Skin of body (tissue), 1 donor: ENCODE measurements at regions not wholly inside any gene's neighbourhood (a gene's known extent, or its start where the extent isn't known, plus 50 kb on each side); places are given as distances from the start of the nearest gene placed in this dataset.

ENCODE experiments used
- DNase-seq: peaks from one replicate; lab custom pipeline; 2025; lab: John Stamatoyannopoulos, UW

DNA sequence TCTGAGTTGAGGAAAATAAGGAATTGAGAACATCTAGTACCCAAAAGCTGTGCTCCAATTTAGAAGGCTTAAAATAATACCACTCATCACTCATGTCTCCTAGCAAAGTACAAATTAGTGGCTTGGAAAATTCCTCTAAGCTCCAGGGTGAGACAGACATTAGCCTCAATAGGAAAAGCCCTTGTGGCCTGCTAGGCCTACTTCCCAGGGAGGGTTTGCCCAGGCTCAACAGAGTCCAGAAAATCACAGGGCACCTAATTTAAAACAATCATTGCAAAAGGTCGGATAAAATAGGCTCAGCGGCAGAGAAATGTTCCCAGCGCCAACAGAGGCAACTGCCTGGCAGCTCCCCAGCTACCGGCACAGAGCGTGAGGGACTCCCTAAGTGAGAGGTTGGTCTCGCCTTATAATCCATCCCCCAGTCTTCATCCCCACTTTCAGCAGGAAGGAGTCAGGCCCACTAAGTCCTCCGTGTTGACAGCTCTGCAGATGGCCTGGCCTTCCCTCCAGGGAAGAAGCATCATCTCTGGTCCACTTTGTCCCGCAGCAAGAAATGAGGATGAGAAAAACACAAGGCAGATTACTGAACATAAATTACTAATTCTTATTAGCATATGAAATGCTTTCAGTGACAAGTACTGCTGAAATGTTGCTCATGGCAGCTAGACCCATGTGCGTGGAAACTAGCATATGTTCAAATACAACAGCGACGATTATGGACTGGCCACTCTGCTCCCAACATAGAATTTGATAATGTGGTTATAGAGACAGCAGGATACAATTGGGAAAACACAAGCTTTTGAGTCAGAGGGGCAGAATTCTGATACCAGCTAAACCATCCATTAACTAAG, 1177.7 kb upstream of the AUTS2 start:
- DNase-seq, result no peak

DNA sequence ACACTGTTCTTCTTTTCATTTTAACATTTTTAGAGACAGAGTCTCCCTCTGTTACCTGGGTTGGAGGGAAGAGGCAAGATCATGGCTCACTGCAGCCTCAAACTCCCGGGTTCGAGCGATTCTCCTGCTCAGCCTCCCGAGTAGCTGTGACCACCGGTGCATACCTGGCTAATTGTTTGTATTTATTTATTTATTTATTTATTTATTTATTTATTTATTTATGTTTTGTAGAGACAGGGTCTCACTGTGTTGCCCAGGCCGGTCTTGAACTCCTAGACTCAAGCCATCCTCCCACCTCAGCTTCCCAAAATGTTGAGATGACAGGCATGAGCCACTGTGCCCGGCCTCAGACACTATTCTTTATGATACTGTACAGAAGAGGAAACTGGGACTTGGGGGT, 1176.6 kb upstream of the AUTS2 start:
- no peak for DNase-seq

DNA sequence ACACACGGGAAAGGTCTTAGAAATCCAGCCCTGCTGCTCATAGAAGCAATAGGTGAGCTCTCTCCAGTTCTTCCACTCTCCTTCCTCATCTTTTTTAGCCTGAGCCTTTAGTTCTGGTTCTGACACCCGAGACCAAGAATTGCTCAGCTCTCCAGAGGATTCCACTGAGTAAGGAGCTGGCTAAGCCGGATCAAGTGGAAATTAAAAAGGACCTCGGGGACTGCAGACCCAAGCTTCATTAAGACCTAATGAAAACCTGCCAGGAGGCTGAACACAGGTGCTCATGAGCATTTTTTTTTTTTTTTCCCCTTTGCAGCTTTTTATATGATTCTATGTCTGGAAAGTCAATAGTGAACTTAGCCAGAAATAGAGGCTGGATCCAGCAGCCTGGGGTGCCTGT, 1176.0 kb upstream of the AUTS2 start:
- DNase-seq, result no peak

DNA sequence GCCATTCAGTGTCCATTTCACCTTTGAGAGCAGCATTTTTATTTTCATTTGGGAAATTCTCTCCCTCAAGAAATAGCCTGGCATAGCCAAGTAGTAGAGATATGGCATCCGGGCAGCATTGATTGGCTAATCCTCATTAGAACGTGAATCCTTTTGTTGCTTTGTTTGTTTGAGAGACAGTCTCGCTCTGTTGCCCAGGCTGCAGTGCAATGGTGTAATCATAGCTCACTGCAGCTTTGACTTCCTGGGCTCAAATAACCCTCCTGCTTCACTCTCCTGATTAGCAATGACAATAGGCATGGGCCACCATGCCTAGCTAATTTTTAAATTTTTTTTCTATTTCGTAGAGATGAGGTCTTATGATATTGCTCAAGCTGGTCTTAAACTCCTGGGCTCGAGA, 1174.9 kb upstream of the AUTS2 start:
- no peak for DNase-seq

DNA sequence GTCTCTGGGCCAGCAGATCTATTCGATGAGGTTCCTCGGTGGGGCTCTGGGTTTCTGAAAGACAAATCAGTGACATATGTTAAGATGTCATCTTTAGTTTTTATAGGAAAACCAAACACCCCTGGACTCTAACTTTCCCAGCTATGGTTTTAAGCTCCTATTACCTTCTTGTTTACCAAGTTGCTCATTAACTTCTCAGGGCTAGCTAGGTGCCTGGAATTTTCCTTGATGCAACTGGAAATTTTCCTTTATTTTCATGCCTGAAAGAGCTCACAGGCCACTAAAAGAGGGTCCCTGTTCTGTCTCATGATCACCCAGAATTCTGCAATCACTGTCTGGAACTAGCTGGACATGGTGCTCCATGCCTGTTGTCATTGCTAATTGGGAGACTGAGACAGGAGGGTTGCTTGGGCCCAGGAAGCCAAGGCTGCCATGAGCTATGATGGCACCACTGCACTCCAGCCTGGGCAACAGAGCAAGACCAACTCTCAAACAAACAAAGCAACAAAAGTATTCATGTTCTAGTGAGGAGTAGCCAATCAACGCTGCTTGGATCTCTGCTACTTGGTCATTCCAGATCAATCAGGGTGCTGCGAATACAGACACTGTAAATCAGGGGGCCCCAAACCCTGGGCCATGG, 1173.5 kb upstream of the AUTS2 start:
- no peak for DNase-seq

DNA sequence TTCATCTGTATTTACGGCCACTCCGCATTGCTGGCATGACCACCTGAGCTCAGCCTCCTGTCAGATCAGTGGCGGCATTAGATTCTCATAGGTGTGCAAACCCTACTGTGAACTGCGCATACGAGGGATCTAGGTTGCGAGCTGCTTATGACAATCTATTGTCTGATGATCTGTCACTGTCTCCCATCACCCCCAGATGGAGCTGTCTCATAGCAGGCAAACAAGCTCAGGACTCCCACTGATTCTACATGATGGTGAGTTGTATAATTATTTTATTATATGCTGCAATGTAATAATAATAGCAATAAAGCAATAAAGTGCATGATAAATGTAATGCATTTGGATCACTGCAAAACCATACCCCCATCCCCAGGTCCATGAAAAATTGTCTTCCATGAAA, 1172.9 kb upstream of the AUTS2 start:
- DNase-seq, result no peak

DNA sequence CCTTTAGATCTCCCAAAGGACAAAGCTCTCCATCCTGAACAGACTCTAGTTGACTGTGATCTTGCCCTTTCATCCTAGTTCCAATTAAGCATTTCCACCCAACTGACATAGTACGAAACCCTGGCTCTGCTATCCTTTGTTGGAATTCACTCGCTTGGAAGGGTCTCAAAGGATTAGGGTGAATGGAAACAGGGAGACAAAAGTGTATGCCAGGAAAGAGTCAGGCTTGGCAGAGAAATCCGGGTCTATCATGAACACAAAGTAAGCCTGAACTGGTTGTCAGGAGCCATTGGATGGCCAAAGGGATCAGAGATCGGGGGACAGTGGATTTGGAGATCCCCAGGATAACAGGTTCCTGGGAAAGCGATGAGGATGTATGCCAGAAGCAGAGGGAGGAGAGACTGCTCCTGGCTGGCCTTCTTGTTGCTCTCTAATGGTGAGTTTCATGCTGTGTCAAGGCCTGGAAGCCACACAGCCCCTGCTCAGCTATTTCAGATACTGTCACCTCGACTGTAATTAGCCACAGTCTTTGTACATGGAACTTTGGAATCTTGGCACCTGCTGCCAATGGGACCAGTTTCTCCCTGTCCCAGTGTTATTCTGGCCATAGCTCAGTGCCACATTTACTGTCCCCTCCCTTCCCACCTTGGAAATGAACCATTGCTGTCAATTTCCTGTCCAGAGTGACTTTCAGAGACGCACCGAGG, 1168.7 kb upstream of the AUTS2 start:
- no peak for DNase-seq

DNA sequence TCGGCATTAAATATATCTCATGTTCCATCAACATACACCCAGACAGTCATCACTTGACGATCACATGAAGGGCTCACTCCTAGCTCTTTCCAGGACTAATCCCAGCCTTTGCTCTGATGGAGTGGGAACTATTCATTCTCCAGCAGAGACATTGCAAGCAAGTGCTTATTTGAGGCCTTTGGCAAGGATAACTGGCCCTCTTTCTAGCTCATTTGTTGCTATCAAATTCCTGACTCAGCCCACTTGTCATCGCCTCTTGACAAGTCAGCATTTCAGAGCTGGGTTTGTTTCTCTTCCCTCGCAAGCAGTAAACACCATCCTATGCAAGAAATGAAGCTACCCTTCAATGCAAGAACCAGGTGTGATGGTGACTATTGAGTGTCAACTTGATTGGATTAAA, 1165.7 kb upstream of the AUTS2 start:
- DNase-seq, result no peak

DNA sequence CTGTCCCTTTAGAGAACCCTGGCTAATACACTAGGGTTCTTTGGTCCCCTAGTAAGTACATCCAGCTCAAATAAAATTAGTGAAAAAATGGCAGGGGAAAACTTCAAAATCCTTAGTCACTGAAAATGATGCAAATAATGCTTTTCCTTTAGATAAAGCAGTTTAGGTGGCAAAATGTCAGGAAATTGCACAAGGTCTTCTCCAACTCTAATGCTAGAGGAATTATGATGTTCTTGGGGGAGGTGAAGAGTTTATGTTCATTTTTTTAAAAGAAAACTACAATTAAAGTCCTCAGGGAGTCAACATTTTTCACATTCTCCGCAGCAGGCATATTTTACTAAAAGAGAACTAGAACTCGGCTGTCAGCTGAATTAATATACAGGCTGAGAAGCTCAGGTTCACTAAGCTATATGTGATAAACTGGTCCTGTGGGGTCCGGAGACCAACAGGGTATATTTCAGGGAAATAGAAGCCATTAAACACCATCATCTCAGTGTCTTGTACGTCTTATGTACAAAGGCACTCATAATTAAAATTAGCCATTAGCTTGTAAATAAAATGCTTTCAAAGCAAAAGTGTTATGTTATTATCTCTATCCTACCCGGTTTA, 1164.7 kb upstream of the AUTS2 start:
- no peak for DNase-seq

DNA sequence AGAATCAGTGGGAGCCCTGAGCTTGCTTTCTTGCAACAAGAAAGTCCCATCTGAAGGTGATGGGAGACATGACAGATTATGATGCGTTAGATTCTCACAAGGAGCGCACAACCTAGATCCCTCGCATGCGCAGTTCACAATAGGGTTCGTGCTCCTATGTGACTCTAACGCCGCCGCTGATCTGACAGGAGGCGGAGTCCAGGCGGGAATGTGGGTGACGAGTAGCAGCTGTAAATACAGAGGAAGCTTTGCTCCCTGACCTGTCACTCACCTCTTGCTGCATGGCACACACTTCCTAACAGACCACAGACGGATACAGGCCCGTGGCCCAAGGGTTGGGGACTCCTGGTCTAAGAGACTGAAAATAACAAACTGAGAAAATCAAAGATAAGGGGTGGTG, 1163.4 kb upstream of the AUTS2 start:
- no peak for DNase-seq

DNA sequence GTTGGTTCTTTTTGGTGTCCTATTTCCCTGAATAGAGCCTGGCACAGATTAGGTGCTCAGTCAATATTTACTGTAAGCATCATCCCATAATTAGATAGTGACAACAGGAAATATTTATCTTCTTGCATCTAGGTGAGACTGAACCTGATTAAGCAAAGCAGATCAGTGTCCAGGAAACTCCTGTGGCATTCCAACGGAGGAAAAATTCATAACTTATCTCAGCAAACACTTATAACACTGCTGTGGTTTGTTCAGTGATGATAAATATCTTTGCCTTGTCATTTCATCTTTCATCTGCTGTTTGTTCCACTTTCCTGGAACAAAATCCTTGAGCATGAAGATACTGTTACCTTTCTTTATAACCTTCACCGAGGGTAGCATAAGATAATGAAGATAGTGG, 1160.3 kb upstream of the AUTS2 start:
- no peak for DNase-seq

DNA sequence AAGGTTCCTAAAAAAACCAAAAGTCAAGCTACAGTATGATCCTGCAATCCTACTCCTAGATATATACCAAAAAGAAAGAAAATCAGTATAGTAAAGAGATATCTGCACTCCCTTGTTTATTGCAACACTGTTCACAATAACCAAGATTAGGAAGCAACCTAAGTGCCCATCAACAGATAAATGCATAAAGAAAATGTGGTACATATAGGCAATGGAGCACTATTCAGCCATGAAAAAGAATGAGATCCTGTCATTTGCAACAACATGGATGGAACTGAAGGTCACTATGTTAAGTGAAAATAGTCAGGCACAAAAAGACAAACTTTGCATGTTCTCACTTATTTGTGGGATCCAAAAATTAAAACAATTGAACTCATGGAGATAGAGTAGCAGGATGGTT, 1159.5 kb upstream of the AUTS2 start:
- no peak for DNase-seq

DNA sequence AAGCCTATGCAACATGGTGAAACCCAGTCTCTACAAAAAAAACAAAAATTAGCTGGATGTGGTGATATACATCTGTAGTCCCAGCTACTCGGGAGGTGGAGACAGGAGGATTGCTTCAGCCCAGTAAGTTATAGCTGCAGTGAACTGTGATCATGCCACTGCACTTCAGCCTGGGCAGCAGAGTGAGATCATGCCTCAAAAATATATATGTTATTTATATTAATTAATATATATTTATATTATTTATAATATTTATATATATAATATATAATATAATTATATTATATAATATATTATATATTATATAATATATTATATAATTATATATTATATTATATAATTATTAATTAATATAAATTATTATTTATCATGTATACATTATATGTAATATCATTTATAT, 1158.4 kb upstream of the AUTS2 start:
- no peak for DNase-seq

DNA sequence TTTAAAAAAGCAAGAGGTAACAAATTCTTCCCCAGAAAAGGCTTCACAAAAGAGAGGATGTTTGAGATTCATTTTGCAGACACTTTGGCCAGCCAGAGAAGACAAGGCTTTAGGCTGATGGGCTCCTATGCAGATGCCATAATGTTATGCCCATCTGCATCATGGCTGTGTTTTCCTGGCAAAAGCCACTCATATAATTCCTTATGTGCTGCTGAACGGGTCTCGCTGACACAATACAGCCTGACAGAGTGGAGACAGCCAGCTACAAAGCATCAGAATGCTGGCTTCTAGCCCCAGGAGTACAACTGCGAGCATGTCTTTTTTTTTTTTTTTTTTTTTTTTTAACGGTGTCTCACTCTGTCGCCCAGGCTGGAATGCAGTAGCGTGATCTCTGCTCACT, 1157.4 kb upstream of the AUTS2 start:
- DNase-seq, result no peak

DNA sequence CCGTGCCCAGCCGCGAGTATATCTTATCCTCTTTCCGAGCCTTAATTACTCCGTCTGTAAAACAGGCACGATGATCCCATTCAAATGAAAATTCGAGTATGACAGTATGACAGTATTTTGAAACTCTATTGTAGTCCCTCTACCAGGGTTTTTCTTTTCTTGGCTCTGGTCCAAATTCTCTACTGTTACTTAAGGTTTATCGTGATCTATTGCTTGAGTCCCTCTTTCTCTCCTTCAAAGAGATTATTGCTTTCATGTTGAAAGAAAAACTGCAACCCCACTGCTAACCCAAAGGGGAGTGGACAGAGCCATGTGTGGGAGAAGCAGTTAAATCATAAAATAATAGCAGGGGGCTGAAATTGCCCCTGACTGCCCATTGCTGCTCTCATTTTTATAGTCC, 1156.6 kb upstream of the AUTS2 start:
- DNase-seq, result no peak

DNA sequence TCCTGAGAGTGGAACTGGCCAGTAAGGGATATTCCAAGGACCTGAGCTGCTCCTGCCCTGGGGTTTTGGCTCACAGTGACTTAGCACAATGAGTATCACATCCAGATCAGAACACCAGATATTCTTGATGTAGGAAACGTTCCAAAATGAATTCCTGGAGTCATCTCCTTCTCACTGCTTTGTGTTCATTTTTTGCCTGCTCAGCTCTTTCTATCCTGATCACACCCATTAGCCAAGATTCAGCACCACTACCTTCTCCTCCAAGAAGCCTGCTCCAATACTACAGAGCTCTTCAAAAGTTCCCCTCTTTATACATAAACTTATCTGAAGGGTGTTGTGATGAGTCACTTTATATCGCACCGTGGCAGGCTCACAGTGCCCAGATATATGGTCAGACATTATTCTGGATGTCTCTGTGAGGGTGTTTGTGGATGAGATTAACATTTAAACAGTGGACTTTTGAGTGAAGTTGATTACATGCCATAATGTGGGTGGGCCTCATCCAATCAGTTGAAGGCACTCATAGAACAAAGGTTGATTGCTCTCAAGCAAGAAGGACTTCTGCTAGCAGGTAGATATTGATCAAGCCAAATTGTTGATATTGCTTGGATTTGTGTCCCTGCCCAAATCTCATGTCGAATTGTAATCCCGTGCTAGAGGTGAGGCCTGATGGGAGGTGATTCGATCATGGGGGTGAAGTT, 1155.2 kb upstream of the AUTS2 start:
- no peak for DNase-seq

DNA sequence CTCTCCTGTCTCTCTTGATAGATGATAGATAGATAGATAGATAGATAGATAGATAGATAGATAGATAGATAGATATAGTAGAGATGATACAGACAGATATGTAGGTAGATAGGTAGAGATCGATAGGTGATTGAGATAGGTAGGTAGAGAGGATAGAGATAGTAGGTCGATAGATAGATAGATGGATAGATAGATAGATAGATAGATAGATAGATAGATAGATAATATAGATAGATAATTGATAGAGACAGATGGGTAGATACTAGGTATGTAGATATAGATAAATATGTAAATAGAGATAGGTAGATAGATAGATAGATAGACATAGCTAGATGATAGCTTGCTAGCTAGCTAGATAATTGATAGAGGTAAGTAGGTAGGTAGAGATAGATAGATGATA, 1154.2 kb upstream of the AUTS2 start:
- no peak for DNase-seq

DNA sequence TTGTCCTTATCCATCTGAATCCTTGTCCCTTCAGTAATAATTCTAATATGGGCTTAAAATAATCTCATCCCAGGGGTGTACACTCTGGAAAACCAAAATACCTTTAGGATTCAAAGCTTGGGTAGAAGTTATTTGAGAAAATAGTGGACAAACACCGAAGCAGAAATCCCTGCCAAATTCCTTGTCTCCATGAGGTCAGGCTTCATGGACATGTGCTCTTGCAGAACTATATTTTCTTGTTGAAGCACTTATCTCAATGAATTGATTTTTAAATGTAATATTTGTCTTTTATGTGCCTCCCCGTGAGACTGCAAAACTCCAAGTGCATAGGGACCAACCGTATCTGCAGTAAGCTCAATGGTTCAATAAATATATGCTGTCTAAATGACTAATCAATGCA, 1153.3 kb upstream of the AUTS2 start:
- DNase-seq, result no peak

DNA sequence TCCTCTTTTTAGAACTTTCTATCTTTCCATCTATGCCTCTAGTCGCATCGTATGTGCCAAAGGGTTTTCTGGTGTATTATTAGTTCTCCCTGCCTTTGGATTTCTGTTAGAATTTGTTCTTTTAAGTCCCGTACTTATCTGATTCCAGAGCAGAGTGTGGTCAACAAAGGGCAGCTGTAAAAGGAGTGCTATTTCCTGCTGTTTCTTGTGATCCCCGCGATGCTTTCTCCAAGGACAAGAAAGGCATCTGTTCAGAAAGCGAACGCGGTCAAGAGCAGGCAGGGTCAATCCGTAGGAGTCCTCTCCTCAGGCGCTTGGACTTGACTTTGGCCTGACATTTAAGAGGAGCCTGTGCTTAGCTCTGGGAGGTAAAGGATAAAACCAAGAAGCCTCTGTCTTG, 1152.1 kb upstream of the AUTS2 start:
- DNase-seq, result no peak

DNA sequence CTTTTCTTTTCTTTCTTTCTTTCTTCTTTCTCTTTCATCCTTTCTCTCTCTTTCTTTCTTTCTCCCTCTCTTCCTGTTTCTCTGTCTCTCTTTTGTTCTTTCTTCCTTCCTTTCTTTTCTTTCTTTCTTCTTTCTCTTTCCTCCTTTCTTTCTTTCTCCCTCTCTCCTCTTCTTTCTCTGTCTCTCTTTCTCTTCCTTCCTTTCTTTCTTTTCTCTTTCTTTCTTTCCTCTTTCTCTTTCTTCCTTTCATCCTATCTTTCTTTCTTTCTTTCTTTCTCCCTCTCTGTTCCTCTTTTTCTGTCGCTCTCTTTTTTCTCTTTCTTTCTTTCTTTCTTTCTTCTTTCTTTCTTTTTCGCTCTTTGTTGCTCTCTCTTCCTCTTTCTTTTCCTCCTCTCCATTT, 1149.2 kb upstream of the AUTS2 start:
- DNase-seq, result no peak

DNA sequence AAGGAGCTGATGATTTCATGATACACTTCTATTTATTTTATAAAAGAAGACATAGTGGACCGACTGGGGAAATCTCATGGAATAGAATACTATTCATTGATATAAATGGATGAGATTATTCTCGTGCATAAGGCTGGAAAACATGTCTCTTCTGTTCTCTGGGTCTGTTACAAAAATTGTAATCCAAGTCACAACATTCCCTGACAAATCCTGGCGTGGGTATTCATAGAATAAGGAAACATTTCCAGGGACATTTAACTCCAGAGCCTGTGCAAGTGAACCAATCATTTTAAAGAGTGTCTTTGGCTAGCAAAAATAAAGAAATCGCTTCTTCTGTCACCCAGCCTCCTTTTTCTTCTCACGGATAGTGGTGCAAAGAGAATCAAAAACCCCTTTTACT, 1148.5 kb upstream of the AUTS2 start:
- DNase-seq, result no peak

DNA sequence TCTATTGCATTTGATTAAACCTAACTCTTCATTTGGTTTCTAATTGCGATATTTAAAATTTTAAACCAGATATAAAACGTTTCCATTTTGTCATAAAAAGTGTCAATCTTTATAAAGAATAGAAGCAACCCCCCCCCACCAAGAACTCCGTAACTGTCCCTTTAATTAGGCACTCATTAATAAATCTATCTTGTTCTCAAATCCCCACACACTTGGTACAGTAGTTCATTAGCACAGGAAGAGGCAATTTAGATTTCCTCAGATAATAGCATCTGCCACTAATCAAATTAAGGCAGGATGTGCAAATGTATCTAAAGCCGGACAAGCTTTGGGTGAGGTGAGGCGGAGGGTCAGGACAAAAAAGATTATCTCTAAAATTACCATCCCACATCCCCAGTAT, 1143.3 kb upstream of the AUTS2 start:
- DNase-seq, result no peak
